ENCODE measurements at regions not wholly inside any gene's neighbourhood (a gene's known extent, or its start where the extent isn't known, plus 50 kb on each side); places are given as distances from the start of the nearest gene placed in this dataset.

DNA sequence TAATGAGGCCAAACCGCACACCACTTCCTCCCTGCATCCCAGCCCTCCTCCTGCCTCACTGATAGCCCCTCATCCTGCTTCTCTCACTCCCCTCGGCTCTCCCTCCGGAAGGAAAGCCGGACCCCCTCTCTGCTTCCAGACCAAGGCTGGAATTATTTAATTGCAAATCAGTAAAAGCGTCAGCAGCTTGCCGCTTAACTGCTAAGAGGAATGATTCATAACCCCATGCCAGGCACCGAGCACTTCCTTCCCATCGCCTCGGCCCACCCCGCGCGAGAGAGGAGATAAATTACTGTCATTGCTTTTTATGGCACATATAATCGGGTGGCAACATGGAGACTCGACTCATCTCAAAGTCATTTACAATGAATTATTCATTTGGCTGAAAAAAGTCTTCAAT lies 77.3 kb downstream of the UBIAD1 start:
- no peak overlapping the region for H3K4me3 ChIP-seq (ENCODE audit: control insufficient read depth, low read depth, low read length)
- DNase-seq (ENCODE audit: low read depth): no peak
- TF ChIP-seq, protein P1, sequence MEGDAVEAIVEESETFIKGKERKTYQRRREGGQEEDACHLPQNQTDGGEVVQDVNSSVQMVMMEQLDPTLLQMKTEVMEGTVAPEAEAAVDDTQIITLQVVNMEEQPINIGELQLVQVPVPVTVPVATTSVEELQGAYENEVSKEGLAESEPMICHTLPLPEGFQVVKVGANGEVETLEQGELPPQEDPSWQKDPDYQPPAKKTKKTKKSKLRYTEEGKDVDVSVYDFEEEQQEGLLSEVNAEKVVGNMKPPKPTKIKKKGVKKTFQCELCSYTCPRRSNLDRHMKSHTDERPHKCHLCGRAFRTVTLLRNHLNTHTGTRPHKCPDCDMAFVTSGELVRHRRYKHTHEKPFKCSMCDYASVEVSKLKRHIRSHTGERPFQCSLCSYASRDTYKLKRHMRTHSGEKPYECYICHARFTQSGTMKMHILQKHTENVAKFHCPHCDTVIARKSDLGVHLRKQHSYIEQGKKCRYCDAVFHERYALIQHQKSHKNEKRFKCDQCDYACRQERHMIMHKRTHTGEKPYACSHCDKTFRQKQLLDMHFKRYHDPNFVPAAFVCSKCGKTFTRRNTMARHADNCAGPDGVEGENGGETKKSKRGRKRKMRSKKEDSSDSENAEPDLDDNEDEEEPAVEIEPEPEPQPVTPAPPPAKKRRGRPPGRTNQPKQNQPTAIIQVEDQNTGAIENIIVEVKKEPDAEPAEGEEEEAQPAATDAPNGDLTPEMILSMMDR (conservative IDR thresholded peaks at IDR 0.05; ENCODE audit: control insufficient read depth, insufficient read depth, low read depth, low read length): no peak

DNA sequence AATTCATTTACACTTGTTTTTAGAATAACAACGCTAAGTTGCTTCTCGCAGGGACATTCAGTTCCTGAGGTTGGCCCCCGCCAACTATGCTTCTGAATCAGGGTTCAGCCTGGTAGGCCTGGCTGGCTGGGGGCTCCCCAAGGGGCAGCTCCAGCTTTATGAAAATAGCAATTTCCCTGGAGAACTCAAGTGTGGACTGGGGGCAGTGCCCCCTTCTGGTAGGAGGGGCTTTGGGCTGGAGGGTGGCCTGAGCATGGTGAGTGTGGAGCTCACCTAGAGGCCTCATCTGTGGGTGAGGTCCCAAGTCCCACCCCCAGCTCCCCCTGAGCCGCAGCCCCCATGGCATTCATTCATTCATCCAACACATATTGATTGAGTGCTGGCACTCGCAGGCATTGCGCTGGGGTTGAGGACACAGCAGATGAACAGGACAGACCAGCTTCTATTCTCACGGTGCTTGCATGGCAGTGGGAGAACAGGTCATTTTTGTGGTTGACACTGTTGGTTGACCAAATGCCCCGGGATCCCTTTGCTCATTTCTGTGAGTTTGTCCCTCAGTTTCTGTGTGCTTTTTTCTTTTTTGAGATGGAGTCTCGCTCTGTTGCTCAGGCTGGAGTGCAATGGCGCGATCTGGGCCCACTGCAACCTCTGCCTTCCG lies 79.2 kb downstream of the UBIAD1 start:
- TF ChIP-seq, protein P1 (conservative IDR thresholded peaks at IDR 0.05; ENCODE audit: control insufficient read depth, insufficient read depth, low read depth, low read length): no peak
- H3K4me3 ChIP-seq (ENCODE audit: control insufficient read depth, low read depth, low read length): no peak overlapping the region
- no peak for DNase-seq (ENCODE audit: low read depth)

DNA sequence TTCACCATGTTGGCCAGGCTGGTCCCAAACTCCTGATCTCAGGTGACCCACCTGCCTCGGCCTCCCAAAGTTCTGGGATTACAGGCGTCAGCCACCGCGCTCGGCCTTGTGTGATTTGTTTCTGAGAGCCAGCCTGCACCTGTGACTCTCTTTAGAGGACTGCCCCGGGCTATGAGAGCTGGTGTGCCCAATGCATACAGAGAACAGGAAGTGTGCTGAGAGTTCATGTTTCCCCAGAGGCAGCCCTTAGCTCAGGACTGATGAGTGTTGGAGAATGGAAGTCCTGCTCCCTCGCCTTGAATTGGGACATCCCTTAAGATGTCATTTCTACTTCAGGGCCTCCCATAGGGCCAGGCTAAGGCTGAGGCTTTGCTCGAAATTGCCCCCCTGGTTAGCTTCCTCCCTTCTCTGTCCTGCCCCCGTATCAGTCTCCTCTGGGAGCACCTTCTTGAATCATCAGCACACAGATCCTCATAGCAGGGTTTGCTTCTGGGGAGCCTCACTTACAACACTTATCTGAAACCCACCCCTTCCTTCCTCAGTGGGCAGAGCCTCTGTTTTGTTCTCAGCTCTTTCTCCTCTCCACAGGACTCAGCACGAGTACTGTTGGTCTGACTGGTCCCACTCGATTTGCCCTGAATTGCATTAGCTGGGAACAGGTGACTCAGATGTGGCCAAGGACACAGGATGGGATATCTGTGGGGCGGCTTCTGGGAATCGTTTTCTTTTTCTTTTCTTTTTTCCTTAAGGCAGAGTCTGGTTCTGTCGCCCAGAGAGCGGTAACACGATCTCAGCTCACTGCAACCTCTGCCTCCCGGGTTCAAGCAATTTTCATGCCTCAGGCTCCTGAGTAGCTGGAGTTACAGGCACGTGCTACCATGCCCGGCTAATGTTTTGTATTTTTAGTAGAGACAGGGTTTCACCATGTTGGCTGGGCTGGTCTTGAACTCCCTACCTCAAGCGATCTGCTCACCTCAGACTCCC lies 80.1 kb downstream of the UBIAD1 start:
- no peak for DNase-seq (ENCODE audit: low read depth)
- TF ChIP-seq, protein P1 (conservative IDR thresholded peaks at IDR 0.05; ENCODE audit: control insufficient read depth, insufficient read depth, low read depth, low read length): no peak
- no peak overlapping the region for H3K4me3 ChIP-seq (ENCODE audit: control insufficient read depth, low read depth, low read length)

- H3K4me3 ChIP-seq (ENCODE audit: control insufficient read depth, low read depth, low read length): no peak overlapping the region
- no peak for DNase-seq (ENCODE audit: low read depth)
- TF ChIP-seq, protein P1 (conservative IDR thresholded peaks at IDR 0.05; ENCODE audit: control insufficient read depth, insufficient read depth, low read depth, low read length): no peak
These were observed 82.0 kb downstream of the UBIAD1 start for GRCh38 chr1:11354893-11355553.

GRCh38 chr1:11355559-11356475 lies 82.8 kb downstream of the UBIAD1 start:
- no peak for DNase-seq (ENCODE audit: low read depth)
- no peak overlapping the region for H3K4me3 ChIP-seq (ENCODE audit: control insufficient read depth, low read depth, low read length)
- TF ChIP-seq, protein P1 (conservative IDR thresholded peaks at IDR 0.05; ENCODE audit: control insufficient read depth, insufficient read depth, low read depth, low read length): no peak

DNA sequence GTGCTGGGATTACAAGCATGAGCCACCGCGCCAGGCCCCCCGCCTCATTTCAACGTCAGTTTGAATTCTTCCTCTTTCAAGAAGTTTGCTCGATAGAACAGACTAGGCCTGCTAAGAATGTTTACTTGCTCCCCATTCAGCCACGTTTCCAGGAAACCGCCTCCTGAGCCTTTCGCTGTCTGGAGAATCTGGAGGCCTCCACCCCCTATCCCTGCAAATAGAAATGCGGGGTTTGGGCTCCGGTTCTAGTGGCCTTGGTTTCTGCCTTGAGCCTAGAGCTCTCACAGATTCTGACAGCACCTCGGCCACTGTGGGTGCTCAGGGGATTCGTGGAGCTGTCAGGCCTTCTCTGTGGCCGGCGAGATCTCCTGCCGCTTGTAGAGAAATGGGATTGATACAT lies 84.3 kb downstream of the UBIAD1 start:
- TF ChIP-seq, protein P1 (conservative IDR thresholded peaks at IDR 0.05; ENCODE audit: control insufficient read depth, insufficient read depth, low read depth, low read length): no peak
- DNase-seq (ENCODE audit: low read depth): no peak
- no peak overlapping the region for H3K4me3 ChIP-seq (ENCODE audit: control insufficient read depth, low read depth, low read length)
